Head of caudate nucleus (tissue), 42 donors: ENCODE measurements at regions not wholly inside any gene's neighbourhood (a gene's known extent, or its start where the extent isn't known, plus 50 kb on each side); places are given as distances from the start of the nearest gene placed in this dataset.

Experiments
- DNase-seq, 42 donors: peaks; one replicate each; pipeline versions ENCODE4 v3.0.0 to v3.0.0-alpha.2; 2020 to 2021; ENCODE audit warnings: mixed read lengths in 7 of 42
- intact Hi-C: fragments of 100-400 bp; cut with DNase I; formaldehyde crosslinking; loops from one replicate; pipeline ENCODE4 v1.15.0; 2022

- intact Hi-C loops = no loop called here
- DNase-seq = no peak
Measured at GRCh38 chr6:118761645-118762044, 110.3 kb upstream of the CEP85L start.

- intact Hi-C loops = no loop called here
- DNase-seq = no peak
Measured at GRCh38 chr6:118758946-118759345, 107.6 kb upstream of the CEP85L start.

GRCh38 chr6:118755941-118756646 lies 104.7 kb upstream of the CEP85L start:
- no peak for DNase-seq
- intact Hi-C loops = no loop called here

GRCh38 chr6:118752803-118753202 lies 101.4 kb upstream of the CEP85L start:
- DNase-seq = peak in 3 of 42 donors; percentile 12 to 37 (median 18)

GRCh38 chr6:118751072-118751471 lies 99.7 kb upstream of the CEP85L start:
- no peak for DNase-seq

More at GRCh38 chr6:118752803-118753202, 101.4 kb upstream of the CEP85L start:
- intact Hi-C loops = no loop called here

GRCh38 chr6:118750143-118750542 lies 98.8 kb upstream of the CEP85L start:
- intact Hi-C loops = no loop called here
- no peak for DNase-seq

More at GRCh38 chr6:118751072-118751471, 99.7 kb upstream of the CEP85L start:
- intact Hi-C loops = no loop called here

GRCh38 chr6:118748311-118749062 lies 97.1 kb upstream of the CEP85L start:
- intact Hi-C loops = no loop called here
- DNase-seq = peak; percentile 17 to 80 (median 50)

- intact Hi-C loops = no loop called here
- peak in 1 of 42 donors; percentile 14 for DNase-seq
Measured at GRCh38 chr6:118746825-118747174, 95.4 kb upstream of the CEP85L start.

GRCh38 chr6:118746145-118746824 lies 94.9 kb upstream of the CEP85L start:
- DNase-seq = peak in 12 of 42 donors; percentile 6 to 52 (median 17)
- intact Hi-C loops = no loop called here

GRCh38 chr6:118745156-118745555 lies 93.8 kb upstream of the CEP85L start:
- intact Hi-C loops = no loop called here
- no peak for DNase-seq

- intact Hi-C loops = no loop called here
- DNase-seq = no peak
Measured at GRCh38 chr6:118744261-118744941, 93.0 kb upstream of the CEP85L start.

GRCh38 chr6:118743746-118744145 lies 92.4 kb upstream of the CEP85L start:
- peak in 1 of 42 donors; percentile 2 for DNase-seq
- intact Hi-C loops = no loop called here

- no peak for DNase-seq
- intact Hi-C loops = no loop called here
Measured at GRCh38 chr6:118740372-118740771, 89.0 kb upstream of the CEP85L start.

- intact Hi-C loops = no loop called here
- no peak for DNase-seq
Measured at GRCh38 chr6:118739696-118740353, 88.4 kb upstream of the CEP85L start.

- no peak for DNase-seq
- intact Hi-C loops = no loop called here
Measured at GRCh38 chr6:118736440-118736839, 85.0 kb upstream of the CEP85L start.

GRCh38 chr6:118735320-118735719 lies 83.9 kb upstream of the CEP85L start:
- intact Hi-C loops = no loop called here
- peak in 13 of 42 donors; percentile 15 to 69 (median 39) for DNase-seq

- DNase-seq = no peak
- intact Hi-C loops = no loop called here
Measured at GRCh38 chr6:118725944-118726343, 74.6 kb upstream of the CEP85L start.

GRCh38 chr6:118724211-118724610 lies 72.8 kb upstream of the CEP85L start:
- intact Hi-C loops = no loop called here

More at GRCh38 chr6:118724211-118724610, 72.8 kb upstream of the CEP85L start:
- DNase-seq = no peak
